OCI-LY7 (cell line): ENCODE measurements at regions not wholly inside any gene's neighbourhood (a gene's known extent, or its start where the extent isn't known, plus 50 kb on each side); places are given as distances from the start of the nearest gene placed in this dataset.
"Not testable (repeated sequence)": the region's sequence is repeated elsewhere in the genome, so short reads cannot be mapped to it uniquely, and the experiment has no call there.

Source experiments
- BruUV-seq: library from RNA; stranded (reverse); fragments of 400-500 nt; replicated peaks from 2 replicates; lab custom pipeline; 2021; lab: Mats Ljungman, UMichigan
- CTCF ChIA-PET: fragments of 300-600 bp; sonication (Branson Sonifier 250); formaldehyde crosslinking; loops from one replicate; lab custom pipeline; 2022; ENCODE audit warnings: antibody characterized with exemption; ENCODE audit not compliant: unreplicated experiment; lab: Charles Lee
- POLR2A ChIA-PET: fragments of 300-600 bp; sonication (Branson Sonifier 250); formaldehyde crosslinking; loops from one replicate; lab custom pipeline; 2022; ENCODE audit warnings: antibody characterized with exemption; lab: Charles Lee
- DNase-seq: peaks from one replicate; pipeline ENCODE4 v3.0.0-alpha.2; 2015; ENCODE audit warnings: low spot score
- H2AFZ ChIP-seq: fragments of 200-600 bp; sonication (generic), shearing (Covaris generic); 2 replicates; pipeline ENCODE4 v1.6.1; 2014; ENCODE audit warnings: mild to moderate bottlenecking, antibody characterized with exemption, low read length, moderate library complexity
- H3K27ac ChIP-seq: fragments of 200-600 bp; sonication (generic); 2 replicates; pipeline ENCODE4 v1.5.1; 2014; ENCODE audit warnings: mixed run types, low read depth, mild to moderate bottlenecking, moderate library complexity, low read length, inconsistent platforms; ENCODE audit not compliant: poor library complexity, severe bottlenecking
- H3K36me3 ChIP-seq: fragments of 200-600 bp; sonication (generic); 2 replicates; pipeline ENCODE4 v1.6.1; 2014; ENCODE audit warnings: mild to moderate bottlenecking, antibody characterized with exemption, low read length, moderate library complexity, mixed read lengths; ENCODE audit not compliant: insufficient read depth
- H3K4me1 ChIP-seq: fragments of 200-600 bp; sonication (generic); 2 replicates; pipeline ENCODE4 v1.5.1; 2014; ENCODE audit warnings: mild to moderate bottlenecking, low read length; ENCODE audit not compliant: insufficient read depth, poor library complexity, severe bottlenecking
- H3K4me2 ChIP-seq: fragments of 200-600 bp; sonication (generic); 2 replicates; pipeline ENCODE4 v1.6.1; 2014; ENCODE audit warnings: mild to moderate bottlenecking, low read length
- H3K4me3 ChIP-seq: fragments of 200-600 bp; sonication (generic); 2 replicates; pipeline ENCODE4 v1.5.1; 2014; ENCODE audit warnings: mild to moderate bottlenecking, low read depth, low read length; ENCODE audit not compliant: poor library complexity, severe bottlenecking
- H3K79me2 ChIP-seq: fragments of 200-600 bp; sonication (generic); 2 replicates; pipeline ENCODE4 v1.6.1; 2016; ENCODE audit warnings: low read depth, mild to moderate bottlenecking, low read length, moderate library complexity, mixed read lengths; ENCODE audit not compliant: insufficient read depth
- H3K9me2 ChIP-seq: fragments of 200-600 bp; sonication (generic); 2 replicates; pipeline ENCODE4 v1.6.1; 2016; ENCODE audit warnings: mild to moderate bottlenecking, low read length, mixed read lengths; ENCODE audit not compliant: insufficient read depth
- H3K9me3 ChIP-seq: fragments of 200-600 bp; sonication (generic); 2 replicates; pipeline ENCODE4 v1.6.1; 2014; ENCODE audit warnings: mild to moderate bottlenecking, mixed run types, low read length, mixed read lengths
- H4K20me1 ChIP-seq: fragments of 200-600 bp; sonication (generic); 2 replicates; pipeline ENCODE4 v1.6.1; 2014; ENCODE audit warnings: mild to moderate bottlenecking, antibody characterized with exemption, low read length, moderate library complexity, mixed read lengths; ENCODE audit not compliant: insufficient read depth
- CTCF ChIP-seq: fragments of 200-600 bp; sonication (generic); conservative IDR thresholded peaks from 2 replicates; pipeline ENCODE4 v1.5.1; 2014; ENCODE audit warnings: mild to moderate bottlenecking, antibody characterized with exemption, low read length, moderate library complexity, mixed read lengths
- EZH2phosphoT487 ChIP-seq: fragments of 200-600 bp; sonication (generic); IDR thresholded peaks from 2 replicates; pipeline ENCODE4 v1.6.1; 2018; ENCODE audit warnings: low read depth, borderline replicate concordance, mild to moderate bottlenecking, mixed run types, antibody characterized with exemption, low read length, moderate library complexity, mixed read lengths
- intact Hi-C: fragments of 100-400 bp; cut with micrococcal nuclease; formaldehyde crosslinking; loops from one replicate; pipeline ENCODE4 v1.10.0; 2022; ENCODE audit not compliant: unreplicated experiment

- Histone ChIP-seq H2AFZ (no peak overlapping the region), H3K4me1 (no peaks in the 10 kb centered on the region), H3K79me2 (no peaks in the 10 kb centered on the region), H4K20me1 (no peaks in the 10 kb centered on the region), H3K27ac (no peak overlapping the region), H3K36me3 (no peaks in the 10 kb centered on the region), H3K9me2 (no peaks in the 10 kb centered on the region), H3K4me2 (no peak overlapping the region), H3K4me3 (no peak overlapping the region), H3K9me3 (no peaks in the 10 kb centered on the region)
- no peak for DNase-seq
- no peak for TF ChIP-seq EZH2phosphoT487
- no peak for TF ChIP-seq CTCF
- intact Hi-C loops, result no loop called here
- ChIA-PET POLR2A (interaction anchor here (1.1 kb wide), 1 partner anchor 9 kb away, joined by 3 read pairs; no protein-coding TSS in a partner anchor), CTCF (no interaction called here)
- BruUV-seq, result no TSS peak
Observed at GRCh38 chr4:174403177-174403543, 119.1 kb downstream of the HPGD start.

- intact Hi-C loops, result no loop called here
- Histone ChIP-seq H3K4me3 (no peak overlapping the region), H3K4me1 (no peaks in the 10 kb centered on the region), H3K79me2 (no peaks in the 10 kb centered on the region), H2AFZ (no peak overlapping the region), H4K20me1 (no peaks in the 10 kb centered on the region), H3K36me3 (no peaks in the 10 kb centered on the region), H3K27ac (no peak overlapping the region), H3K4me2 (no peak overlapping the region), H3K9me2 (no peaks in the 10 kb centered on the region), H3K9me3 (no peaks in the 10 kb centered on the region)
- ChIA-PET POLR2A (interaction anchor here (1.1 kb wide), 1 partner anchor 9 kb away, joined by 3 read pairs; no protein-coding TSS in a partner anchor), CTCF (no interaction called here)
- DNase-seq, result no peak
- no peak for TF ChIP-seq CTCF
- no peak for TF ChIP-seq EZH2phosphoT487
- no TSS peak for BruUV-seq
Observed at GRCh38 chr4:174402470-174403176, 118.9 kb downstream of the CEP44 start.

GRCh38 chr4:174401471-174402130 lies 117.9 kb downstream of the CEP44 start:
- Histone ChIP-seq H3K4me1 (no peaks in the 10 kb centered on the region), H3K36me3 (no peaks in the 10 kb centered on the region), H3K79me2 (no peaks in the 10 kb centered on the region), H3K4me3 (no peak overlapping the region), H3K9me2 (no peaks in the 10 kb centered on the region), H2AFZ (no peak overlapping the region), H3K4me2 (no peak overlapping the region), H4K20me1 (no peaks in the 10 kb centered on the region), H3K27ac (no peak overlapping the region), H3K9me3 (no peaks in the 10 kb centered on the region)
- no peak for DNase-seq
- intact Hi-C loops, result no loop called here
- CTCF ChIA-PET, result no interaction called here
- TF ChIP-seq EZH2phosphoT487, result no peak
- TF ChIP-seq CTCF, result no peak
- POLR2A ChIA-PET, result no interaction called here
- BruUV-seq, result no TSS peak

GRCh38 chr4:174400603-174401302 lies 117.0 kb downstream of the CEP44 start:
- H3K4me1 ChIP-seq, H3K4me2 ChIP-seq, H3K79me2 ChIP-seq, H3K36me3 ChIP-seq, BruUV-seq, DNase-seq, H4K20me1 ChIP-seq, H3K4me3 ChIP-seq, POLR2A ChIA-PET, intact Hi-C loops, H3K27ac ChIP-seq, CTCF ChIA-PET, H3K9me2 ChIP-seq, H2AFZ ChIP-seq, H3K9me3 ChIP-seq: not testable (repeated sequence)
